Activated T-helper 2 cell treated with anti-CD3 and anti-CD28 coated beads, Interferon-gamma antibody, Interleukin-2, Interleukin-4, amounts not matched to agents 10 μg/mL and 5 μg/mL and 100 μg/mL, durations not matched to agents 14 hours and 24 hours and 36 hours (primary cell): ENCODE measurements at regions not wholly inside any gene's neighbourhood (a gene's known extent, or its start where the extent isn't known, plus 50 kb on each side); places are given as distances from the start of the nearest gene placed in this dataset.

Experiments
- DNase-seq: peaks from one replicate; pipeline ENCODE4 v3.0.0; 2021; ENCODE audit warnings: low spot score
- H3K27ac Mint-ChIP-seq: one replicate; pipeline ENCODE4 v1.8.0; 2021; ENCODE audit warnings: mixed read lengths
- H3K27me3 Mint-ChIP-seq: one replicate; pipeline ENCODE4 v1.8.0; 2021; ENCODE audit warnings: low read depth, mixed read lengths
- H3K36me3 Mint-ChIP-seq: one replicate; pipeline ENCODE4 v1.8.0; 2021; ENCODE audit warnings: low read depth, mixed read lengths
- H3K4me1 Mint-ChIP-seq: one replicate; pipeline ENCODE4 v1.8.0; 2021; ENCODE audit warnings: low read depth, mixed read lengths
- H3K4me3 Mint-ChIP-seq: one replicate; pipeline ENCODE4 v1.8.0; 2021; ENCODE audit warnings: low read depth, mild to moderate bottlenecking, moderate library complexity, mixed read lengths
- H3K9me3 Mint-ChIP-seq: one replicate; pipeline ENCODE4 v1.8.0; 2021; ENCODE audit warnings: mixed read lengths
- intact Hi-C: fragments of 100-400 bp; cut with micrococcal nuclease; formaldehyde crosslinking; loops from one replicate; pipeline ENCODE4 v1.15.1; 2023

GRCh38 chr2:71888751-71889445, 258.8 kb downstream of the CYP26B1 start:
- H3K4me3 Mint-ChIP-seq = no peak overlapping the region
- DNase-seq = no peak
- no peak overlapping the region for H3K27ac Mint-ChIP-seq
- no peaks in the 10 kb centered on the region for H3K9me3 Mint-ChIP-seq
- intact Hi-C loops = no loop called here
- no peaks in the 10 kb centered on the region for H3K27me3 Mint-ChIP-seq
- no peaks in the 10 kb centered on the region for H3K36me3 Mint-ChIP-seq
- H3K4me1 Mint-ChIP-seq = no peaks in the 10 kb centered on the region

- intact Hi-C loops = no loop called here
- Mint-ChIP-seq H3K27me3 (no peaks in the 10 kb centered on the region), H3K36me3 (no peaks in the 10 kb centered on the region)
These were observed 260.5 kb downstream of the CYP26B1 start for GRCh38 chr2:71887196-71887595.

DNA sequence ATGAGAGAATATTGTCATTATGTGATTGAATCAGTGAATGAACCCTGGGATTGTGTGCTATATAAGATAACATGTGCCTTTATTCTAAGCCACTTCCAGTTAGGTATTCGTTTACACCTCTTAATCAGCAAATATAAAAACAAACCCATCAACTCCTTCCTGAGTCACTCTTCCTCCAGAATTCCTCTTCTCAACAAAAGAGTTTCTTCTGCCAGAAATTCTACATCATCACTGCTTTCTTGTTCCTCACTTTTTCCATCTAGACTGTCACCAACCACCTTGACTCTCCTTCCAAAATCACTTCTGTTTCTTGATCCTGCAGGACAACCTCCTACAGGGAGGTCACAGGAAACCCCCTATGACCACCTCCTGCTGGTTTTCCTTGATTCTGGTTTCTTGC, 261.4 kb downstream of the CYP26B1 start:
- H3K4me1 Mint-ChIP-seq = no peaks in the 10 kb centered on the region
- H3K27ac Mint-ChIP-seq = no peak overlapping the region
- H3K9me3 Mint-ChIP-seq = no peaks in the 10 kb centered on the region
- H3K27me3 Mint-ChIP-seq = no peaks in the 10 kb centered on the region
- DNase-seq = no peak
- intact Hi-C loops = no loop called here
- H3K4me3 Mint-ChIP-seq = no peak overlapping the region
- no peaks in the 10 kb centered on the region for H3K36me3 Mint-ChIP-seq

More at GRCh38 chr2:71887196-71887595, 260.5 kb downstream of the CYP26B1 start:
- H3K4me3 Mint-ChIP-seq = no peak overlapping the region
- H3K4me1 Mint-ChIP-seq = no peaks in the 10 kb centered on the region
- H3K27ac Mint-ChIP-seq = no peak overlapping the region
- no peaks in the 10 kb centered on the region for H3K9me3 Mint-ChIP-seq
- DNase-seq = no peak

- H3K36me3 Mint-ChIP-seq = no peaks in the 10 kb centered on the region
- H3K4me1 Mint-ChIP-seq = no peaks in the 10 kb centered on the region
- no peak overlapping the region for H3K4me3 Mint-ChIP-seq
- H3K27me3 Mint-ChIP-seq = no peaks in the 10 kb centered on the region
- H3K27ac Mint-ChIP-seq = no peak overlapping the region
- no peaks in the 10 kb centered on the region for H3K9me3 Mint-ChIP-seq
- intact Hi-C loops = no loop called here
- DNase-seq = no peak
These were observed 263.2 kb downstream of the CYP26B1 start for GRCh38 chr2:71884303-71885042.

GRCh38 chr2:71882949-71883472, 264.7 kb downstream of the CYP26B1 start:
- H3K4me1 Mint-ChIP-seq = no peaks in the 10 kb centered on the region
- no peaks in the 10 kb centered on the region for H3K27me3 Mint-ChIP-seq
- no peaks in the 10 kb centered on the region for H3K36me3 Mint-ChIP-seq
- H3K27ac Mint-ChIP-seq = no peak overlapping the region
- intact Hi-C loops = no loop called here
- DNase-seq = no peak
- H3K9me3 Mint-ChIP-seq = no peaks in the 10 kb centered on the region
- no peak overlapping the region for H3K4me3 Mint-ChIP-seq

GRCh38 chr2:71882236-71882946, 265.3 kb downstream of the CYP26B1 start:
- no peaks in the 10 kb centered on the region for H3K4me1 Mint-ChIP-seq
- no peak overlapping the region for H3K27ac Mint-ChIP-seq
- no peak for DNase-seq
- intact Hi-C loops = no loop called here
- H3K36me3 Mint-ChIP-seq = no peaks in the 10 kb centered on the region
- no peaks in the 10 kb centered on the region for H3K9me3 Mint-ChIP-seq
- H3K27me3 Mint-ChIP-seq = no peaks in the 10 kb centered on the region
- H3K4me3 Mint-ChIP-seq = no peak overlapping the region

DNA sequence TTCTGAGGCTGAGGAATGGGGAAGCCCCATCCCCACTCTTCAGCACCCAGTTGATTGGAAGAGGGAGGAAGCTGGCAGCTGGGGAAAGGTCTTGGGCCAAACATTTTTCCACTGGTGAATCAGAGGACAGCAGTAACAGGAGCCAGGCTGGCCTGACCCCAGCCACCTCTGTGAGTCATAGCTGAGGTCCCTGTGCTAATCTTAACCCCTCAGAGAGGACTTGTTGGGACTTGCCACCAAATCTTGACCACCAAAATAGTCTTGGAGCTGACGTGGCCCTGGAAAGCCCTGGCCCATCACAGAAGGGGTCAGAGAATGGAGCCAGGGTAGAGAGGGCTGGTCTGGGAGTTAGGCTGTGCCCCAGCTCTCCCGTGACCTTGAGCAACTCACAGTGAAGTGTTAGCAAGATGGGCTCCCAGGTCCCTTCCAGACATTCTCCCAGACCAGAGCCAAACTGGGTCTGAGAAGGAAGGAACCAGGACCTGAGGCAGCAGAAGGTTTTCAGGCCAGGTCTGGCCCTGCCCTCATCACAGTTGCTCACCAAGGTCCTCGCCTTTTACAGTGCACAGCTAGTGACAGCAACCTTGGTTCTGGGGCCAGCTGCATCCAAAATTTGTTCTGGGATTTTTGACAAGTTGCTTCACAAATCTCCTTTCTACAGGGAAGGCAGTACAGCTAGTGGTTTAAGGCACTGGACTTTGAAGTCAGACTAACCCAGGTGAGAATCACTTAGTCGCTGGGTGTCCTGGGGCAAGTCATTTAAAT, 266.6 kb downstream of the CYP26B1 start:
- Mint-ChIP-seq H3K27ac (no peak overlapping the region), H3K9me3 (no peaks in the 10 kb centered on the region)
- no peak for DNase-seq

GRCh38 chr2:71880287-71880686, 267.4 kb downstream of the CYP26B1 start:
- Mint-ChIP-seq H3K4me1 (no peaks in the 10 kb centered on the region), H3K27ac (no peak overlapping the region), H3K36me3 (no peaks in the 10 kb centered on the region), H3K27me3 (no peaks in the 10 kb centered on the region), H3K9me3 (no peaks in the 10 kb centered on the region), H3K4me3 (no peak overlapping the region)
- DNase-seq = no peak
- intact Hi-C loops = no loop called here

More for the DNA sequence above, 266.6 kb downstream of the CYP26B1 start:
- H3K4me1 Mint-ChIP-seq = no peaks in the 10 kb centered on the region
- H3K36me3 Mint-ChIP-seq = no peaks in the 10 kb centered on the region
- H3K4me3 Mint-ChIP-seq = no peak overlapping the region
- intact Hi-C loops = no loop called here
- no peaks in the 10 kb centered on the region for H3K27me3 Mint-ChIP-seq

DNA sequence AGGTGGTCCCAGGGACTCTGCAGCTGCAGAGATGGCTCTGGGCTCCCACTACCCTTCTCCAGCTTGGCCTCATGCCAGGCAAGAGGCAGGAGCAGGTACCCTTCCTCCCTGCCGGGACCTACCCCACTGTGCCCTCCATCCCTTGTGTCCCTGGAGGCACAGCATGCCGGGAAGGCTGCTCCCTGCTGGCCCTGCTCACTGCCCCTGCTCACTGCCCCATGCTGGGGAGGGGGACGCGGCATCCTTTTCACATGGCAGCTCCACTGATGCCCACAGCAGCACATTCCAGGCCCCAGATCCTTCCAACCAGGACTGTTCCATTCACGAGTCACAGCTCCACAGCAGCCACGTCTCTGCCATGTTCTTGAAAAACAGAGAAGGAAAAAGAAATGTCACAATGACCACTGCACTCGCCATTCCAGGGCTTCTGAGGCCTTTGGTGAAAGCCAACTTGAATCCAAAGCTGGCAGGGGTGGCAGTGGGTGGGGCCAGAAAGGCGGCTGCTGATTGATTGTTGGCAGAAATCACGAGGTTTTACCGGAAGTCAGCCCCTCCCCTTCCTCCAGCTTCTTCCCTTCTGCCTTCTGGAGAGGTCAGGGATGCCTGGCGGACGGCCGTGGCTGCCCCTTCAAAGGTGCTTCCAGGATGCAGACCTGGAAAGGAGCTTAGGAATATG, 268.0 kb downstream of the CYP26B1 start:
- Mint-ChIP-seq H3K27ac (no peak overlapping the region), H3K27me3 (no peaks in the 10 kb centered on the region), H3K36me3 (no peaks in the 10 kb centered on the region), H3K9me3 (no peaks in the 10 kb centered on the region), H3K4me3 (no peak overlapping the region), H3K4me1 (no peaks in the 10 kb centered on the region)
- DNase-seq = no peak
- intact Hi-C loops = no loop called here

GRCh38 chr2:71878626-71879508, 268.8 kb downstream of the CYP26B1 start:
- no peak overlapping the region for H3K4me3 Mint-ChIP-seq
- no peak for DNase-seq

GRCh38 chr2:71877636-71878035, 270.0 kb downstream of the CYP26B1 start:
- Mint-ChIP-seq H3K36me3 (no peaks in the 10 kb centered on the region), H3K4me3 (no peak overlapping the region), H3K27ac (no peak overlapping the region), H3K27me3 (no peaks in the 10 kb centered on the region), H3K4me1 (no peaks in the 10 kb centered on the region), H3K9me3 (no peaks in the 10 kb centered on the region)
- intact Hi-C loops = no loop called here
- no peak for DNase-seq

More at GRCh38 chr2:71878626-71879508, 268.8 kb downstream of the CYP26B1 start:
- H3K36me3 Mint-ChIP-seq = no peaks in the 10 kb centered on the region
- no peaks in the 10 kb centered on the region for H3K27me3 Mint-ChIP-seq
- intact Hi-C loops = no loop called here
- H3K9me3 Mint-ChIP-seq = no peaks in the 10 kb centered on the region
- H3K27ac Mint-ChIP-seq = no peak overlapping the region
- no peaks in the 10 kb centered on the region for H3K4me1 Mint-ChIP-seq
